SK-N-SH (cell line): ENCODE measurements at regions not wholly inside any gene's neighbourhood (a gene's known extent, or its start where the extent isn't known, plus 50 kb on each side); places are given as distances from the start of the nearest gene placed in this dataset.

Experiments used
- CTCF ChIA-PET: fragments of 300-600, 350-600 bp; formaldehyde crosslinking; extraction: SDS; loops from one replicate; lab custom pipeline; 2021; lab: Yijun Ruan, JAX
- POLR2A ChIA-PET: fragments of 350-600 bp; sonication (Branson Sonifier 250); formaldehyde crosslinking; extraction: SDS; loops from one replicate; lab custom pipeline; 2020; ENCODE audit warnings: antibody characterized with exemption, inconsistent platforms; lab: Yijun Ruan, JAX
- DNase-seq: peaks from one replicate; pipeline ENCODE4 v3.0.0; 2012
- H2AFZ ChIP-seq: fragments of 200-600 bp; sonication (generic); 2 replicates; pipeline ENCODE4 v1.8.1; 2016; ENCODE audit warnings: antibody characterized with exemption, mild to moderate bottlenecking, low read depth
- H3F3A ChIP-seq: fragments of 200-600 bp; sonication (generic); replicated peaks from 2 replicates; pipeline ENCODE3; 2016; ENCODE audit warnings: antibody characterized with exemption, mild to moderate bottlenecking; ENCODE audit not compliant: insufficient read depth
- H3K27ac ChIP-seq, 2 experiments: fragments of 200-500 bp in 1 of 2; fragments of 200-600 bp in 1 of 2; sonication (Bioruptor generic) in 1 of 2; sonication (generic), shearing (Covaris generic) in 1 of 2; 2 replicates each; pipeline versions ENCODE4 v1.5.1 to v1.6.1; 2014 to 2016; ENCODE audit warnings: low read depth in 2 of 2, inconsistent platforms in 1 of 2, low read length in 1 of 2, mild to moderate bottlenecking in 1 of 2, mixed read lengths in 1 of 2
- H3K27me3 ChIP-seq: fragments of 200-600 bp; sonication (generic), shearing (Covaris generic); 2 replicates; pipeline ENCODE4 v1.6.1; 2016; ENCODE audit warnings: mixed run types; ENCODE audit not compliant: insufficient read depth
- H3K36me3 ChIP-seq, 2 experiments: fragments of 200-500 bp in 1 of 2; fragments of 200-600 bp in 1 of 2; sonication (Bioruptor generic) in 1 of 2; sonication (generic) in 1 of 2; replicated peaks in 1 of 2; 2 replicates each; pipeline versions ENCODE3 to v1.5.1; 2014 to 2016; ENCODE audit warnings: low read length in 1 of 2, mild to moderate bottlenecking in 1 of 2; ENCODE audit not compliant: insufficient read depth in 2 of 2, control insufficient read depth in 1 of 2
- H3K4me1 ChIP-seq, 2 experiments: fragments of 200-500 bp in 1 of 2; fragments of 200-600 bp in 1 of 2; sonication (Bioruptor generic) in 1 of 2; sonication (generic), shearing (Covaris generic) in 1 of 2; 2 replicates each; pipeline versions ENCODE4 v1.5.1 to v1.6.1; 2014 to 2016; ENCODE audit warnings: low read depth in 1 of 2, low read length in 1 of 2, mixed run types in 1 of 2; ENCODE audit not compliant: insufficient read depth in 2 of 2, control insufficient read depth in 1 of 2
- H3K4me2 ChIP-seq: fragments of 200-600 bp; sonication (generic), shearing (Covaris generic); 2 replicates; pipeline ENCODE4 v1.6.1; 2017; ENCODE audit warnings: mixed run types
- H3K4me3 ChIP-seq, 2 experiments: fragments of 200-500 bp in 1 of 2; fragments of 200-600 bp in 1 of 2; sonication (Bioruptor generic) in 1 of 2; sonication (generic), shearing (Covaris generic) in 1 of 2; 2 replicates each; pipeline versions ENCODE4 v1.5.1 to v1.8.1; 2014 to 2016; ENCODE audit warnings: low read depth in 2 of 2, inconsistent platforms in 1 of 2, low read length in 1 of 2, mild to moderate bottlenecking in 1 of 2, mixed read lengths in 1 of 2, moderate library complexity in 1 of 2
- H3K79me2 ChIP-seq: fragments of 200-600 bp; sonication (generic); 2 replicates; pipeline ENCODE4 v1.8.1; 2017; ENCODE audit warnings: mild to moderate bottlenecking; ENCODE audit not compliant: insufficient read depth
- H3K9ac ChIP-seq: fragments of 200-600 bp; sonication (generic); 2 replicates; pipeline ENCODE4 v1.6.1; 2017; ENCODE audit warnings: mixed run types
- H3K9me2 ChIP-seq: fragments of 200-600 bp; sonication (generic); 2 replicates; pipeline ENCODE4 v1.6.1; 2017; ENCODE audit warnings: mixed run types
- H3K9me3 ChIP-seq: fragments of 200-600 bp; sonication (generic); 2 replicates; pipeline ENCODE4 v1.6.1; 2017; ENCODE audit warnings: mixed run types, mild to moderate bottlenecking, moderate library complexity
- H4K20me1 ChIP-seq: fragments of 200-600 bp; sonication (generic); 2 replicates; pipeline ENCODE4 v1.6.1; 2017; ENCODE audit warnings: mild to moderate bottlenecking, mixed run types; ENCODE audit not compliant: insufficient read depth
- CHD2 ChIP-seq: fragments of 150-350 bp; IDR thresholded peaks from 2 replicates; pipeline ENCODE4 v1.6.1; 2018; ENCODE audit warnings: low read length; ENCODE audit not compliant: partially characterized antibody
- ELF1 ChIP-seq: IDR thresholded peaks from 2 replicates; pipeline ENCODE4 v1.4.0; 2012
- FOSL2 ChIP-seq: IDR thresholded peaks from 2 replicates; pipeline ENCODE4 v1.4.0; 2012; ENCODE audit warnings: low read depth, mild to moderate bottlenecking, moderate library complexity, borderline replicate concordance
- FOXJ3 ChIP-seq: sonication (generic); formaldehyde crosslinking; IDR thresholded peaks from 2 replicates; pipeline ENCODE4 v1.5.1; 2020; ENCODE audit warnings: mild to moderate bottlenecking, missing genetic modification reagents
- FOXM1 ChIP-seq: IDR thresholded peaks from 2 replicates; pipeline ENCODE4 v1.4.0; 2012; ENCODE audit warnings: low read depth, mild to moderate bottlenecking
- GABPA ChIP-seq: IDR thresholded peaks from 2 replicates; pipeline ENCODE4 v1.4.0; 2012; ENCODE audit warnings: low read depth, mild to moderate bottlenecking
- GATA2 ChIP-seq: sonication (generic); formaldehyde crosslinking; IDR thresholded peaks from 2 replicates; pipeline ENCODE4 v1.5.0; 2020; ENCODE audit warnings: mild to moderate bottlenecking, missing genetic modification reagents
- IRF3 ChIP-seq: fragments of 150-350 bp; IDR thresholded peaks from 2 replicates; pipeline ENCODE4 v1.6.1; 2016; ENCODE audit warnings: mild to moderate bottlenecking, low read depth, low read length
- JUND ChIP-seq: IDR thresholded peaks from 2 replicates; pipeline ENCODE4 v1.4.0; 2012
- MEF2A ChIP-seq: IDR thresholded peaks from 2 replicates; pipeline ENCODE4 v1.4.0; 2012; ENCODE audit warnings: low read depth, borderline replicate concordance
- MXI1 ChIP-seq: IDR thresholded peaks from 2 replicates; pipeline ENCODE4 v1.6.1; 2012; ENCODE audit warnings: mild to moderate bottlenecking, low read depth, low read length, improper control_type of control experiment
- NFIC ChIP-seq: IDR thresholded peaks from 2 replicates; pipeline ENCODE4 v1.4.0; 2012; ENCODE audit warnings: borderline replicate concordance
- POLR2AphosphoS5 ChIP-seq: IDR thresholded peaks from 2 replicates; pipeline ENCODE4 v1.6.1; 2012; ENCODE audit warnings: low read depth, low read length
- RCOR1 ChIP-seq: fragments of 150-350 bp; IDR thresholded peaks from 2 replicates; pipeline ENCODE4 v1.6.1; 2017; ENCODE audit warnings: antibody characterized with exemption, low read length
- RFX5 ChIP-seq: IDR thresholded peaks from 2 replicates; pipeline ENCODE4 v1.6.1; 2012; ENCODE audit warnings: mild to moderate bottlenecking, improper control_type of control experiment, low read length
- RXRA ChIP-seq: IDR thresholded peaks from 2 replicates; pipeline ENCODE4 v1.4.0; 2012; ENCODE audit warnings: low read depth, mild to moderate bottlenecking, borderline replicate concordance
- SIN3A ChIP-seq: IDR thresholded peaks from 2 replicates; pipeline ENCODE4 v1.6.1; 2012; ENCODE audit warnings: low read depth, mild to moderate bottlenecking, low read length, moderate library complexity, borderline replicate concordance
- SMC3 ChIP-seq: IDR thresholded peaks from 2 replicates; pipeline ENCODE4 v1.6.1; 2012; ENCODE audit warnings: low read depth, low read length, improper control_type of control experiment
- TEAD4 ChIP-seq: IDR thresholded peaks from 2 replicates; pipeline ENCODE4 v1.4.0; 2012; ENCODE audit warnings: mild to moderate bottlenecking, borderline replicate concordance; ENCODE audit not compliant: insufficient read depth
- USF2 ChIP-seq: fragments of 150-350 bp; IDR thresholded peaks from 2 replicates; pipeline ENCODE4 v1.6.1; 2017; ENCODE audit warnings: antibody characterized with exemption, low read length, low read depth, borderline replicate concordance
- YY1 ChIP-seq: IDR thresholded peaks from 2 replicates; pipeline ENCODE4 v1.4.0; 2012; ENCODE audit warnings: low read depth, mild to moderate bottlenecking
- WGBS: methylation state at CpG from one replicate; pipeline ENCODE4 v1.1.6; 2017; ENCODE audit warnings: low lambda C conversion rate; 5-methylcytosine and 5-hydroxymethylcytosine counted together

DNA sequence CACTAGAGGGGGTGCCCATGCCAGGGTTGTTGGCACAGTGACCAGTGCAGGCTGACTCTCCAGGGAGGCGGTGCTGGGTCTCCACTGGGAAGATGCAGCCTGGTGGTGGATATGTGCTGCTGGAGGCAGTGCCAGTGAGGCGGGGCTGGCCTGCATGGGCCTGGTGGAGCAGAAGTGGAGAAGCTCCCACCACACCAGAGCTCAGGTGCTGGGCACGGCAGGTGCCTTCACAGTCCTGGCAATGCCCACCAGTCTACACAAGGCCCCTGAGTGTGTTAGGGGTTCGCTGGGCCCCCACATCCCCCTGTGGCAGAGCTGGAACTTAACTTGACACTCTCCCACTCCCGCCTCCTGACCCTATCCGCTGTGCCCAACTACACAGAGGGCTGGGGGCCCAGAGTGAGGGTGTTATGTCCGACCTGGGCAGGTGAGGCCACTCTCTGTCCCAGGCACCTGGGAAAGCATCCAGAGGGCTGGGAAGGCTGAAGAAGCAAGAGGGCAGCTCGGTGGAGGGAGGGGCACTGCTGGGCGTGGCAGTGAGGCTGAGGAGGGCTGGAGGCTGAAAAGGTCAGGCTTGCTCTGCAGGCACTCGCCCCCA, 102.4 kb upstream of the B3GAT1 start (continued):
- TF ChIP-seq IRF3 (no peak), NFIC (no peak), ELF1 (no peak), GABPA (no peak)

GRCh38 chr11:134513585-134514120, 101.6 kb upstream of the B3GAT1 start:
- Histone ChIP-seq H3K4me3 (no peak overlapping the region), H3K9me2 (no peaks in the 10 kb centered on the region), H3K27me3 (no peaks in the 10 kb centered on the region), H3K4me2 (no peak overlapping the region), H3K79me2 (no peaks in the 10 kb centered on the region), H2AFZ (no peak overlapping the region), H3K4me1 (peaks cover 0 to 2% of the 10 kb centered on the region in 2 experiments; a peak in 1 of 4 replicates), H3K9me3 (no peaks in the 10 kb centered on the region), H3F3A (no peaks in the 10 kb centered on the region), H4K20me1 (no peaks in the 10 kb centered on the region), H3K9ac (no peak overlapping the region), H3K36me3 (no peaks in the 10 kb centered on the region), H3K27ac (no peak overlapping the region)
- ChIA-PET POLR2A (no interaction called here), CTCF (interaction anchor here (1.1 kb wide), 1 partner anchor 12 kb away, joined by 5 read pairs; no protein-coding TSS in a partner anchor)
- no peak for DNase-seq
- TF ChIP-seq GATA2 (CRISPR knock-in tag) = no peak
- no peak for TF ChIP-seq USF2
- no peak for TF ChIP-seq RCOR1
- no peak for TF ChIP-seq NFIC
- TF ChIP-seq ELF1 = no peak
- no peak for TF ChIP-seq RFX5
- WGBS = 47% methylated on average over 8 of the region's 18 CpGs

GRCh38 chr11:134512571-134513538, 100.8 kb upstream of the B3GAT1 start:
- Histone ChIP-seq H3K36me3 (no peaks in the 10 kb centered on the region), H3K4me2 (no peak overlapping the region), H3K9ac (no peak overlapping the region), H3K4me3 (no peak overlapping the region), H3K9me2 (no peaks in the 10 kb centered on the region), H3K27me3 (no peaks in the 10 kb centered on the region), H3K4me1 (peaks cover 0 to 2% of the 10 kb centered on the region in 2 experiments; a peak in 1 of 4 replicates), H3K79me2 (no peaks in the 10 kb centered on the region), H3K27ac (no peak overlapping the region), H4K20me1 (no peaks in the 10 kb centered on the region), H3F3A (no peaks in the 10 kb centered on the region), H2AFZ (no peak overlapping the region), H3K9me3 (no peaks in the 10 kb centered on the region)
- no peak for DNase-seq
- WGBS = 44% methylated on average over 21 of the region's 21 CpGs
- CTCF ChIA-PET = no interaction called here
- POLR2A ChIA-PET = no interaction called here
- TF ChIP-seq RXRA (no peak), YY1 (no peak), FOXJ3 (CRISPR knock-in tag) (no peak), CHD2 (no peak), SIN3A (no peak), RCOR1 (no peak), TEAD4 (no peak), JUND (no peak), IRF3 (no peak), FOSL2 (no peak), FOXM1 (no peak), MXI1 (no peak), GATA2 (CRISPR knock-in tag) (no peak), MEF2A (no peak), POLR2AphosphoS5 (no peak), SMC3 (no peak)
